ENCODE measurements at regions not wholly inside any gene's neighbourhood (a gene's known extent, or its start where the extent isn't known, plus 50 kb on each side); places are given as distances from the start of the nearest gene placed in this dataset.

DNA sequence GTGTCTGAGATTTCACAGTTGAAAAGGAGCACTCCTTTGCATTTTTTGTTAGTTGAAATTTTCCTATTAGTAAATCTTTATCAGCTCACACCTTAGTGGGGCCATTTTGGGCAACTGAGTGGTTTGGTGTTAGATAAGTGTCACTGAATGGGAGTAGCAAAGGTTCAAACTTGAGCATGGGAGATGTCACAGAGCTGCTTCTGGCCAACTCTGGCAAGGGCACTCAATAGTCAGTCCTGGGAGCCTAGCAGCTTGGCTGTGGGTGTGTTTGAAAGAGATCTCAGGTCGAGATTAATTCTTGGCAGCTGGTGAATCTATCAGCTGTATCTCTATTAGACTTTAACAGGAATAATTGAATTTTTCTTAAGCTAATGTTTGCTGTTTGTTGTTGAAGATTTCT lies 579.3 kb downstream of the EDEM1 start:
- H3K36me3 ChIP-seq (ENCODE audit: insufficient read depth, low read length) = no peaks in the 10 kb centered on the region
- no peak overlapping the region for H3K4me2 ChIP-seq (ENCODE audit: low read length)
- no peaks in the 10 kb centered on the region for H3K9me3 ChIP-seq (ENCODE audit: low read length)
- no peak overlapping the region for H3K27ac ChIP-seq (ENCODE audit: low read length)
- no peak for TF ChIP-seq EP300 (conservative IDR thresholded peaks at IDR 0.05; ENCODE audit: poor library complexity, severe bottlenecking)
- no peak for TF ChIP-seq SMC3 (conservative IDR thresholded peaks at IDR 0.05; ENCODE audit: poor library complexity)
- TF ChIP-seq MXI1 (conservative IDR thresholded peaks at IDR 0.05; ENCODE audit: poor library complexity, severe bottlenecking) = no peak
- no peak for TF ChIP-seq POLR2AphosphoS5 (IDR thresholded peaks at IDR 0.05)
- no peak for TF ChIP-seq TAF1 (IDR thresholded peaks at IDR 0.05; ENCODE audit: low read depth)
- no peak for TF ChIP-seq EZH2 (IDR thresholded peaks at IDR 0.05; ENCODE audit: borderline replicate concordance, insufficient read depth, low read length, poor library complexity, severe bottlenecking)
- TF ChIP-seq, protein P1, sequence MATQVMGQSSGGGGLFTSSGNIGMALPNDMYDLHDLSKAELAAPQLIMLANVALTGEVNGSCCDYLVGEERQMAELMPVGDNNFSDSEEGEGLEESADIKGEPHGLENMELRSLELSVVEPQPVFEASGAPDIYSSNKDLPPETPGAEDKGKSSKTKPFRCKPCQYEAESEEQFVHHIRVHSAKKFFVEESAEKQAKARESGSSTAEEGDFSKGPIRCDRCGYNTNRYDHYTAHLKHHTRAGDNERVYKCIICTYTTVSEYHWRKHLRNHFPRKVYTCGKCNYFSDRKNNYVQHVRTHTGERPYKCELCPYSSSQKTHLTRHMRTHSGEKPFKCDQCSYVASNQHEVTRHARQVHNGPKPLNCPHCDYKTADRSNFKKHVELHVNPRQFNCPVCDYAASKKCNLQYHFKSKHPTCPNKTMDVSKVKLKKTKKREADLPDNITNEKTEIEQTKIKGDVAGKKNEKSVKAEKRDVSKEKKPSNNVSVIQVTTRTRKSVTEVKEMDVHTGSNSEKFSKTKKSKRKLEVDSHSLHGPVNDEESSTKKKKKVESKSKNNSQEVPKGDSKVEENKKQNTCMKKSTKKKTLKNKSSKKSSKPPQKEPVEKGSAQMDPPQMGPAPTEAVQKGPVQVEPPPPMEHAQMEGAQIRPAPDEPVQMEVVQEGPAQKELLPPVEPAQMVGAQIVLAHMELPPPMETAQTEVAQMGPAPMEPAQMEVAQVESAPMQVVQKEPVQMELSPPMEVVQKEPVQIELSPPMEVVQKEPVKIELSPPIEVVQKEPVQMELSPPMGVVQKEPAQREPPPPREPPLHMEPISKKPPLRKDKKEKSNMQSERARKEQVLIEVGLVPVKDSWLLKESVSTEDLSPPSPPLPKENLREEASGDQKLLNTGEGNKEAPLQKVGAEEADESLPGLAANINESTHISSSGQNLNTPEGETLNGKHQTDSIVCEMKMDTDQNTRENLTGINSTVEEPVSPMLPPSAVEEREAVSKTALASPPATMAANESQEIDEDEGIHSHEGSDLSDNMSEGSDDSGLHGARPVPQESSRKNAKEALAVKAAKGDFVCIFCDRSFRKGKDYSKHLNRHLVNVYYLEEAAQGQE (IDR thresholded peaks at IDR 0.05; ENCODE audit: borderline replicate concordance) = no peak
- TF ChIP-seq, protein P2, sequence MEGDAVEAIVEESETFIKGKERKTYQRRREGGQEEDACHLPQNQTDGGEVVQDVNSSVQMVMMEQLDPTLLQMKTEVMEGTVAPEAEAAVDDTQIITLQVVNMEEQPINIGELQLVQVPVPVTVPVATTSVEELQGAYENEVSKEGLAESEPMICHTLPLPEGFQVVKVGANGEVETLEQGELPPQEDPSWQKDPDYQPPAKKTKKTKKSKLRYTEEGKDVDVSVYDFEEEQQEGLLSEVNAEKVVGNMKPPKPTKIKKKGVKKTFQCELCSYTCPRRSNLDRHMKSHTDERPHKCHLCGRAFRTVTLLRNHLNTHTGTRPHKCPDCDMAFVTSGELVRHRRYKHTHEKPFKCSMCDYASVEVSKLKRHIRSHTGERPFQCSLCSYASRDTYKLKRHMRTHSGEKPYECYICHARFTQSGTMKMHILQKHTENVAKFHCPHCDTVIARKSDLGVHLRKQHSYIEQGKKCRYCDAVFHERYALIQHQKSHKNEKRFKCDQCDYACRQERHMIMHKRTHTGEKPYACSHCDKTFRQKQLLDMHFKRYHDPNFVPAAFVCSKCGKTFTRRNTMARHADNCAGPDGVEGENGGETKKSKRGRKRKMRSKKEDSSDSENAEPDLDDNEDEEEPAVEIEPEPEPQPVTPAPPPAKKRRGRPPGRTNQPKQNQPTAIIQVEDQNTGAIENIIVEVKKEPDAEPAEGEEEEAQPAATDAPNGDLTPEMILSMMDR (IDR thresholded peaks at IDR 0.05; ENCODE audit: poor library complexity, severe bottlenecking) = no peak
- no peak for TF ChIP-seq RAD21 (conservative IDR thresholded peaks at IDR 0.05)
- H2AFZ ChIP-seq (ENCODE audit: low read depth, low read length) = no peak overlapping the region
- no peaks in the 10 kb centered on the region for H3K79me2 ChIP-seq (replicated peaks; ENCODE audit: insufficient read depth, low read length)
- H3K9ac ChIP-seq (ENCODE audit: low read length) = no peak overlapping the region
- no peaks in the 10 kb centered on the region for H3F3A ChIP-seq (ENCODE audit: insufficient read depth, low read length, poor library complexity, severe bottlenecking)
- H3K9me2 ChIP-seq (ENCODE audit: insufficient read depth, low read length) = no peaks in the 10 kb centered on the region
- H3K27me3 ChIP-seq (ENCODE audit: insufficient read depth, low read depth, low read length) = no peaks in the 10 kb centered on the region
- H3K4me3 ChIP-seq (ENCODE audit: low read length) = no peak overlapping the region
- H4K20me1 ChIP-seq (ENCODE audit: insufficient read depth) = no peaks in the 10 kb centered on the region

- Histone ChIP-seq H3K4me3 (ENCODE audit: low read length) (no peak overlapping the region), H3K9ac (ENCODE audit: low read length) (no peak overlapping the region), H3K9me3 (ENCODE audit: low read length) (no peaks in the 10 kb centered on the region), H3K36me3 (ENCODE audit: insufficient read depth, low read length) (no peaks in the 10 kb centered on the region), H3K4me2 (ENCODE audit: low read length) (no peak overlapping the region), H3F3A (ENCODE audit: insufficient read depth, low read length, poor library complexity, severe bottlenecking) (no peaks in the 10 kb centered on the region), H4K20me1 (ENCODE audit: insufficient read depth) (no peaks in the 10 kb centered on the region), H3K9me2 (ENCODE audit: insufficient read depth, low read length) (no peaks in the 10 kb centered on the region), H3K27ac (ENCODE audit: low read length) (no peak overlapping the region), H3K27me3 (ENCODE audit: insufficient read depth, low read depth, low read length) (no peaks in the 10 kb centered on the region), H3K79me2 (replicated peaks; ENCODE audit: insufficient read depth, low read length) (no peaks in the 10 kb centered on the region), H2AFZ (ENCODE audit: low read depth, low read length) (no peak overlapping the region)
- TF ChIP-seq, protein P1 (IDR thresholded peaks at IDR 0.05; ENCODE audit: borderline replicate concordance) = no peak
- no peak for TF ChIP-seq EP300 (conservative IDR thresholded peaks at IDR 0.05; ENCODE audit: poor library complexity, severe bottlenecking)
- TF ChIP-seq TAF1 (IDR thresholded peaks at IDR 0.05; ENCODE audit: low read depth) = no peak
- TF ChIP-seq RAD21 (conservative IDR thresholded peaks at IDR 0.05) = no peak
- TF ChIP-seq SMC3 (conservative IDR thresholded peaks at IDR 0.05; ENCODE audit: poor library complexity) = no peak
- no peak for TF ChIP-seq MXI1 (conservative IDR thresholded peaks at IDR 0.05; ENCODE audit: poor library complexity, severe bottlenecking)
- TF ChIP-seq, protein P2 (IDR thresholded peaks at IDR 0.05; ENCODE audit: poor library complexity, severe bottlenecking) = no peak
- TF ChIP-seq POLR2AphosphoS5 (IDR thresholded peaks at IDR 0.05) = no peak
- no peak for TF ChIP-seq EZH2 (IDR thresholded peaks at IDR 0.05; ENCODE audit: borderline replicate concordance, insufficient read depth, low read length, poor library complexity, severe bottlenecking)
These were observed 579.8 kb downstream of the EDEM1 start for GRCh38 chr3:5767304-5767703.
